ENCODE measurements at regions not wholly inside any gene's neighbourhood (a gene's known extent, or its start where the extent isn't known, plus 50 kb on each side); places are given as distances from the start of the nearest gene placed in this dataset.

GRCh38 chr18:31229829-31230228 is 67.2 kb upstream of the DSC1 start:
- H3K4me1 ChIP-seq (ENCODE audit: control insufficient read depth, extremely low read depth, insufficient read depth, low read length): peaks cover 18% of the 10 kb centered on the region
- peak overlapping the region; percentile 84 for H3K27ac ChIP-seq (ENCODE audit: control insufficient read depth, insufficient read depth, low read length)
- FAIRE-seq (no peak), DNase-seq (ENCODE audit: low read depth, low spot score) (no peak)
- H3K27me3 ChIP-seq (ENCODE audit: control insufficient read depth, extremely low read depth, insufficient read depth, low read length): no peaks in the 10 kb centered on the region
- H3K4me2 ChIP-seq (ENCODE audit: control insufficient read depth, extremely low read depth, insufficient read depth, low read depth, low read length): peak overlapping the region; percentile 45
- H3K9ac ChIP-seq (ENCODE audit: control insufficient read depth, extremely low read depth, insufficient read depth, low read length): peak overlapping the region; percentile 34
- H2AFZ ChIP-seq (ENCODE audit: control insufficient read depth, low read length): peak overlapping the region; percentile 10
- H3K4me3 ChIP-seq (ENCODE audit: control insufficient read depth in 2 of 3, extremely low read depth in 1 of 3, insufficient read depth in 2 of 3, low read depth in 1 of 3, low read length in 3 of 3): no peak overlapping the region
- H3K79me2 ChIP-seq (ENCODE audit: control insufficient read depth, insufficient read depth, low read length): no peaks in the 10 kb centered on the region
- no peaks in the 10 kb centered on the region for H4K20me1 ChIP-seq (ENCODE audit: control insufficient read depth, extremely low read depth, insufficient read depth, low read length)
- no peaks in the 10 kb centered on the region for H3K36me3 ChIP-seq (ENCODE audit: control insufficient read depth in 2 of 2, extremely low read depth in 1 of 2, insufficient read depth in 2 of 2, low read length in 2 of 2)
- H3K9me3 ChIP-seq (ENCODE audit: control insufficient read depth, low read depth, low read length): no peaks in the 10 kb centered on the region
- TF ChIP-seq CTCF (optimal IDR thresholded peaks at IDR 0.05 in 1 of 3, IDR thresholded peaks at IDR 0.05 in 1 of 3, conservative IDR thresholded peaks at IDR 0.05 in 1 of 3; ENCODE audit: extremely low read depth in 1 of 3, insufficient read depth in 2 of 3, low read length in 3 of 3): no peak
- no peak for TF ChIP-seq EZH2 (IDR thresholded peaks at IDR 0.05; ENCODE audit: low read length)
- dilution Hi-C loops (cut with MboI; ENCODE audit: extremely low pct_ligation_motif_present, low sequenced_read_pairs): no loop called here
- H3K9me1 ChIP-seq (ENCODE audit: control insufficient read depth, extremely low read depth, insufficient read depth, low read length): no peaks in the 10 kb centered on the region

GRCh38 chr18:31230495-31230894 is 67.8 kb upstream of the DSC1 start:
- Histone ChIP-seq H3K4me1 (ENCODE audit: control insufficient read depth, extremely low read depth, insufficient read depth, low read length) (peaks cover 18% of the 10 kb centered on the region), H2AFZ (ENCODE audit: control insufficient read depth, low read length) (peak overlapping the region; percentile 72), H3K27me3 (ENCODE audit: control insufficient read depth, extremely low read depth, insufficient read depth, low read length) (no peaks in the 10 kb centered on the region), H3K27ac (ENCODE audit: control insufficient read depth, insufficient read depth, low read length) (peak overlapping the region; percentile 84), H3K9me3 (ENCODE audit: control insufficient read depth, low read depth, low read length) (no peaks in the 10 kb centered on the region), H3K79me2 (ENCODE audit: control insufficient read depth, insufficient read depth, low read length) (no peaks in the 10 kb centered on the region), H3K4me2 (ENCODE audit: control insufficient read depth, extremely low read depth, insufficient read depth, low read depth, low read length) (peak overlapping the region; percentile 52), H3K9ac (ENCODE audit: control insufficient read depth, extremely low read depth, insufficient read depth, low read length) (peak overlapping the region; percentile 56), H4K20me1 (ENCODE audit: control insufficient read depth, extremely low read depth, insufficient read depth, low read length) (no peaks in the 10 kb centered on the region), H3K36me3 (ENCODE audit: control insufficient read depth in 2 of 2, extremely low read depth in 1 of 2, insufficient read depth in 2 of 2, low read length in 2 of 2) (no peaks in the 10 kb centered on the region), H3K4me3 (ENCODE audit: control insufficient read depth in 2 of 3, extremely low read depth in 1 of 3, insufficient read depth in 2 of 3, low read depth in 1 of 3, low read length in 3 of 3) (no peak overlapping the region), H3K9me1 (ENCODE audit: control insufficient read depth, extremely low read depth, insufficient read depth, low read length) (no peaks in the 10 kb centered on the region)
- FAIRE-seq: peak; percentile 88
- TF ChIP-seq CTCF (optimal IDR thresholded peaks at IDR 0.05 in 1 of 3, IDR thresholded peaks at IDR 0.05 in 1 of 3, conservative IDR thresholded peaks at IDR 0.05 in 1 of 3; ENCODE audit: extremely low read depth in 1 of 3, insufficient read depth in 2 of 3, low read length in 3 of 3): no peak
- no peak for TF ChIP-seq EZH2 (IDR thresholded peaks at IDR 0.05; ENCODE audit: low read length)
- peak; percentile 84 for DNase-seq (ENCODE audit: low read depth, low spot score)
- dilution Hi-C loops (cut with MboI; ENCODE audit: extremely low pct_ligation_motif_present, low sequenced_read_pairs): no loop called here
